RWPE1 (cell line): ENCODE measurements at regions not wholly inside any gene's neighbourhood (a gene's known extent, or its start where the extent isn't known, plus 50 kb on each side); places are given as distances from the start of the nearest gene placed in this dataset.

Source experiments
- CTCF ChIA-PET: fragments of 350-600 bp; sonication (Branson Sonifier 250); formaldehyde crosslinking; extraction: SDS; loops from one replicate; lab custom pipeline; 2021; lab: Yijun Ruan, JAX
- POLR2A ChIA-PET: fragments of 400-600 bp; formaldehyde crosslinking; extraction: SDS; loops from one replicate; lab custom pipeline; 2020; ENCODE audit warnings: antibody characterized with exemption; ENCODE audit not compliant: low non-redundant PET; lab: Yijun Ruan, JAX
- DNase-seq: peaks from one replicate; pipeline ENCODE4 v3.0.0; 2012; ENCODE audit warnings: low spot score
- H3K27ac ChIP-seq: fragments of 450-650 bp; 2 replicates; pipeline ENCODE4 v1.5.1; 2017
- TF ChIP-seq, protein P1 (sequence below): fragments of 450-650 bp; conservative IDR thresholded peaks from 2 replicates; pipeline ENCODE4 v1.5.1; 2017; ENCODE audit warnings: low read depth, mild to moderate bottlenecking

DNA sequence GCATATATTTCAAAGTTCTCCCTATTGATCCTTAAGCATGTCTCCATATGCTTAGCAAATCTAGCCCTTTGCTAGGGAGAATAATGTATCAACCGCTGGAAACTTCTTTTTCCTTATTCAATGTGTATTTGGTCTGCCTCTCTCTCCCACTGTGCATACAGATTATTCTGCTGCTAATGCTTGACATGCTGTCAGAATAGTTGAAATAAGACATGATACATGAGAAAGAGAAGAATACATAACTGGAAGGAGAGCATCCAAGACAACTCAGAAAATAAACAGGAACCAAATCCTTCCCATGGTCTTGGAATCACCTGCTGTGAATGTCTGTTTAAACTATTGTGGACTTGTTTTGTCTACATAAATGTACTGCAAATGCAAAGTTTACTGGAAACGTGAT is 1103.0 kb downstream of the EFNB2 start:
- DNase-seq: no peak
- ChIA-PET POLR2A (no interaction called here), CTCF (interaction anchor here (0.6 kb wide), 1 partner anchor 659 kb away, joined by 3 read pairs; no protein-coding TSS in a partner anchor)
- H3K27ac ChIP-seq: no peak overlapping the region
- TF ChIP-seq, protein P1, sequence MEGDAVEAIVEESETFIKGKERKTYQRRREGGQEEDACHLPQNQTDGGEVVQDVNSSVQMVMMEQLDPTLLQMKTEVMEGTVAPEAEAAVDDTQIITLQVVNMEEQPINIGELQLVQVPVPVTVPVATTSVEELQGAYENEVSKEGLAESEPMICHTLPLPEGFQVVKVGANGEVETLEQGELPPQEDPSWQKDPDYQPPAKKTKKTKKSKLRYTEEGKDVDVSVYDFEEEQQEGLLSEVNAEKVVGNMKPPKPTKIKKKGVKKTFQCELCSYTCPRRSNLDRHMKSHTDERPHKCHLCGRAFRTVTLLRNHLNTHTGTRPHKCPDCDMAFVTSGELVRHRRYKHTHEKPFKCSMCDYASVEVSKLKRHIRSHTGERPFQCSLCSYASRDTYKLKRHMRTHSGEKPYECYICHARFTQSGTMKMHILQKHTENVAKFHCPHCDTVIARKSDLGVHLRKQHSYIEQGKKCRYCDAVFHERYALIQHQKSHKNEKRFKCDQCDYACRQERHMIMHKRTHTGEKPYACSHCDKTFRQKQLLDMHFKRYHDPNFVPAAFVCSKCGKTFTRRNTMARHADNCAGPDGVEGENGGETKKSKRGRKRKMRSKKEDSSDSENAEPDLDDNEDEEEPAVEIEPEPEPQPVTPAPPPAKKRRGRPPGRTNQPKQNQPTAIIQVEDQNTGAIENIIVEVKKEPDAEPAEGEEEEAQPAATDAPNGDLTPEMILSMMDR: no peak

GRCh38 chr13:105428811-105429210 is 1106.7 kb downstream of the EFNB2 start:
- TF ChIP-seq, protein P1: no peak
- H3K27ac ChIP-seq: no peak overlapping the region
- DNase-seq: no peak
- ChIA-PET POLR2A (no interaction called here), CTCF (no interaction called here)

GRCh38 chr13:105426441-105426840 is 1109.0 kb downstream of the EFNB2 start:
- no peak overlapping the region for H3K27ac ChIP-seq
- ChIA-PET CTCF (interaction anchor here (0.6 kb wide), 1 partner anchor 128 kb away, joined by 3 read pairs; no protein-coding TSS in a partner anchor), POLR2A (no interaction called here)
- TF ChIP-seq, protein P1: no peak
- DNase-seq: no peak

DNA sequence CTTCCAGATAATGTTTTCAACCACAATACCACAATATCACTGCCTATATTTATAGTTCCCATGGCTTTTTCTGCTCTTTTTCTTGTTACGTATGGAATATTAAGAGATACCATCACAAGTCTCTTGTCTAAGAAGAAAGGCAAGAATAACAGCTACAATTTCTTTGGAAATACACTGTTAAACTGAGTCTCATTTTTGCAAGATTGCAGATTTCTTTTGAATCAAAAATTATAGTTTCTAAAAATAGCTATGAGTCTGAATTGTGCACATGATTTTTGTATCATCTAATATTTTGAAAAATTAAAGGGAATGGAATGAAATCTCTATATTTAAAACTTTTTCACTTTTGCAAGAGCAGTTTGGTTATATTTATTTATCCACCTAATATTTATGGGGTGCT is 1120.8 kb downstream of the EFNB2 start:
- CTCF ChIA-PET: interaction anchor here (0.5 kb wide), 1 partner anchor 263 kb away, joined by 3 read pairs; no protein-coding TSS in a partner anchor
- no peak for DNase-seq
- TF ChIP-seq, protein P1: no peak
- H3K27ac ChIP-seq: no peak overlapping the region
- POLR2A ChIA-PET: no interaction called here

DNA sequence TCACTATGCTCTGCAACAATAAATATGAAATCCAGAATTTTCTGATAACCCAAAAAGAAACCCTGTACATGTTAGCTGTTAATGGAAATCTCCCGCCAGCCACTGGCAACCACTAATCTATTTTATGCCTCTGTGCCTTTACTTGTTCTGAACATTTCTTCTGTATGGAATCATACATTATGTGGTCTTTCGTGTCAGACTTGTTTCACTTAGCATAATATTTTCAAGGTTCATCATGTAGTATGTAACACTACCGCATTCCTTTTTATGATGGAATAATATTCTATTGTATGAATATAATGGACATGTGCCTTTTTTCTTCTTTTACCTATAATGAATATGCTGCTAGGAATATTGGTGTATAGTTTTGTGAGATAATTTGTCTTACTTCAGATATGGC is 1123.3 kb downstream of the EFNB2 start:
- POLR2A ChIA-PET: no interaction called here
- no peak overlapping the region for H3K27ac ChIP-seq
- CTCF ChIA-PET: interaction anchor here (0.7 kb wide), 1 partner anchor 1023 kb away, joined by 4 read pairs; no protein-coding TSS in a partner anchor
- DNase-seq: no peak
- TF ChIP-seq, protein P1: no peak

DNA sequence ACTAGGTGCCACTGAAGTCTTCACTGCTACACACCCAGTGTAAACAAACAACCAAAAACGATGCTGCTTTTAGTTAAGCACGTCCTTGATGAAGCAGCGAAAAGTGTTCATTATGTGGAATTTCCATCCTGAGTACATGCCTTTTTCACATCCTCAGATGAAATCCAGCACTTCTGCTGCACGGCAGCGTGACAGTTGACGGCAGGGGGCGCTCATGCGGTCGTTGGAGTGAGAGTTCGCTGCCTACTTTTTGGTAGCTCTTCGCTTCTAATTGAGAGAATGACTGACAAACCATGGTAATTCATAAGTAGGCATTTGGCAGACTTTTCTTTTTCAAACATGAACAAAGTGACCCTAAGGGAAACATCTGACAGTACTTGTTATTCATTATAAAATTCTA is 1124.9 kb downstream of the EFNB2 start:
- POLR2A ChIA-PET: no interaction called here
- DNase-seq: no peak
- H3K27ac ChIP-seq: no peak overlapping the region
- TF ChIP-seq, protein P1: peak; percentile 27; the same call in 1 of the 2 replicates
- CTCF ChIA-PET: interaction anchor here (0.5 to 0.6 kb wide), 2 partner anchors 231 to 431 kb away, joined by 3 to 7 read pairs; no protein-coding TSS in a partner anchor
